GM12878 (cell line): ENCODE measurements at regions not wholly inside any gene's neighbourhood (a gene's known extent, or its start where the extent isn't known, plus 50 kb on each side); places are given as distances from the start of the nearest gene placed in this dataset.

Experiments used
- CREM ChIP-seq: IDR thresholded peaks from 2 replicates; pipeline ENCODE4 v1.6.1; 2014; ENCODE audit warnings: antibody characterized with exemption, low read depth
- DPF2 ChIP-seq: fragments of 450-650 bp; IDR thresholded peaks from 2 replicates; pipeline ENCODE4 v1.6.1; 2017; ENCODE audit warnings: mild to moderate bottlenecking
- ELK1 ChIP-seq: IDR thresholded peaks from 2 replicates; pipeline ENCODE4 v1.6.1; 2012; ENCODE audit warnings: low read depth, low read length, improper control_type of control experiment
- ESRRA ChIP-seq: IDR thresholded peaks from 2 replicates; pipeline ENCODE4 v1.6.1; 2012; ENCODE audit warnings: mild to moderate bottlenecking, low read length, improper control_type of control experiment
- IKZF1 ChIP-seq: fragments of 450-650 bp; conservative IDR thresholded peaks from 2 replicates; pipeline ENCODE4 v1.6.1; 2017; ENCODE audit warnings: antibody characterized with exemption, mild to moderate bottlenecking
- LARP7 ChIP-seq: fragments of 450-650 bp; IDR thresholded peaks from 2 replicates; pipeline ENCODE4 v1.6.1; 2017; ENCODE audit warnings: mild to moderate bottlenecking
- NFIC ChIP-seq: IDR thresholded peaks from 2 replicates; pipeline ENCODE4 v1.6.1; 2012; ENCODE audit warnings: low read depth, mild to moderate bottlenecking, inconsistent platforms, low read length, moderate library complexity
- NR2F1 ChIP-seq: fragments of 450-650 bp; conservative IDR thresholded peaks from 2 replicates; pipeline ENCODE4 v1.6.1; 2017; ENCODE audit warnings: mild to moderate bottlenecking
- PBX3 ChIP-seq: IDR thresholded peaks from 2 replicates; pipeline ENCODE4 v1.6.1; 2011; ENCODE audit warnings: mild to moderate bottlenecking, low read depth, low read length, moderate library complexity; ENCODE audit not compliant: insufficient replicate concordance
- POLR2A ChIP-seq: IDR thresholded peaks from 2 replicates; pipeline ENCODE4 v1.6.1; 2011; ENCODE audit warnings: low read depth, mild to moderate bottlenecking, low read length
- PRDM15 ChIP-seq: fragments of 450-650 bp; formaldehyde crosslinking; IDR thresholded peaks from 2 replicates; pipeline ENCODE4 v1.4.0; 2020; ENCODE audit warnings: mild to moderate bottlenecking, moderate library complexity
- RB1 ChIP-seq: fragments of 450-650 bp; formaldehyde crosslinking; IDR thresholded peaks from 2 replicates; pipeline ENCODE4 v1.6.1; 2017; ENCODE audit warnings: mild to moderate bottlenecking, borderline replicate concordance
- SMARCA5 ChIP-seq: fragments of 450-650 bp; IDR thresholded peaks from 2 replicates; pipeline ENCODE4 v1.6.1; 2017; ENCODE audit warnings: mild to moderate bottlenecking
- SUZ12 ChIP-seq: fragments of 200-600 bp; sonication (generic); IDR thresholded peaks from one replicate; pipeline ENCODE4 v1.6.1; 2018; ENCODE audit warnings: antibody characterized with exemption, mild to moderate bottlenecking; ENCODE audit not compliant: unreplicated experiment
- TAF1 ChIP-seq: IDR thresholded peaks from 2 replicates; pipeline ENCODE4 v1.6.1; 2011; ENCODE audit warnings: mild to moderate bottlenecking, low read depth, low read length, borderline replicate concordance

- no peak for TF ChIP-seq PBX3
- TF ChIP-seq ELK1 = no peak
- TF ChIP-seq TAF1 = peak; percentile 36; the same call in 1 of the 2 replicates
- TF ChIP-seq PRDM15 (CRISPR knock-in tag) = no peak
- TF ChIP-seq SMARCA5 = no peak
- TF ChIP-seq ESRRA = no peak
- no peak for TF ChIP-seq CREM
- TF ChIP-seq LARP7 = no peak
- TF ChIP-seq IKZF1 = no peak
- TF ChIP-seq POLR2A = no peak
- no peak for TF ChIP-seq RB1
- TF ChIP-seq NFIC = 0 out of 2 replicates have a peak, but pooled peaks have one; percentile 39
- TF ChIP-seq SUZ12 = no peak
- TF ChIP-seq NR2F1 = no peak
- 0 out of 2 replicates have a peak, but pooled peaks have one; percentile 23 for TF ChIP-seq DPF2
These were observed 102.4 kb upstream of the PARP8 start (continued) for GRCh38 chr5:50564079-50564478.
